ENCODE measurements at regions not wholly inside any gene's neighbourhood (a gene's known extent, or its start where the extent isn't known, plus 50 kb on each side); places are given as distances from the start of the nearest gene placed in this dataset.

DNA sequence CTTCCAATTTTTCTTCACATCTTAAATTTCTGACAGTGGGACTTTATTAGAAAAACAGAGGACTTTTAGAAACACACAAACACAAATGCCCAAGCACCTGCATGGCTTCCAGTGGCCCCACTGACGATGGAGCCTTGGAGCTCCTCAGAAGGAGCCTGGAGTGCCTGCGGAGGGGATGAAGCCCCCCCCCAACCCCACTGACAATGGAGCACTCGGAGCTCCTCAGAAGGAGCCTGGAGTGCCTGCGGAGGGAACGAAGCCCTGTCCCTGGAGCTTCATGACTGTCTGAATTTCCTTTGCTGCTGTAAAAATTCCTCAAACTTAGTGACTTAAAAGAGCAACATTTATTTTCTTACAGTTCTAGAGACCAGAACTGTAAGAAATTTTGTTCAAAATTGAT is 80.1 kb upstream of the VRK1 start:
- TF ChIP-seq, protein P1, sequence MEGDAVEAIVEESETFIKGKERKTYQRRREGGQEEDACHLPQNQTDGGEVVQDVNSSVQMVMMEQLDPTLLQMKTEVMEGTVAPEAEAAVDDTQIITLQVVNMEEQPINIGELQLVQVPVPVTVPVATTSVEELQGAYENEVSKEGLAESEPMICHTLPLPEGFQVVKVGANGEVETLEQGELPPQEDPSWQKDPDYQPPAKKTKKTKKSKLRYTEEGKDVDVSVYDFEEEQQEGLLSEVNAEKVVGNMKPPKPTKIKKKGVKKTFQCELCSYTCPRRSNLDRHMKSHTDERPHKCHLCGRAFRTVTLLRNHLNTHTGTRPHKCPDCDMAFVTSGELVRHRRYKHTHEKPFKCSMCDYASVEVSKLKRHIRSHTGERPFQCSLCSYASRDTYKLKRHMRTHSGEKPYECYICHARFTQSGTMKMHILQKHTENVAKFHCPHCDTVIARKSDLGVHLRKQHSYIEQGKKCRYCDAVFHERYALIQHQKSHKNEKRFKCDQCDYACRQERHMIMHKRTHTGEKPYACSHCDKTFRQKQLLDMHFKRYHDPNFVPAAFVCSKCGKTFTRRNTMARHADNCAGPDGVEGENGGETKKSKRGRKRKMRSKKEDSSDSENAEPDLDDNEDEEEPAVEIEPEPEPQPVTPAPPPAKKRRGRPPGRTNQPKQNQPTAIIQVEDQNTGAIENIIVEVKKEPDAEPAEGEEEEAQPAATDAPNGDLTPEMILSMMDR (conservative IDR thresholded peaks at IDR 0.05; ENCODE audit: low read depth, low read length), result no peak
- TF ChIP-seq EZH2phosphoT487 (IDR thresholded peaks at IDR 0.05; ENCODE audit: borderline replicate concordance, low read length), result no peak

Measured in PC-3 (cell line).